Uterus (tissue), 2 donors: ENCODE measurements at regions not wholly inside any gene's neighbourhood (a gene's known extent, or its start where the extent isn't known, plus 50 kb on each side); places are given as distances from the start of the nearest gene placed in this dataset.

ENCODE experiments used
- POLR2A ChIP-seq, 2 donors: fragments of 450-650 bp; IDR thresholded peaks; one replicate each; pipeline ENCODE4 v1.6.1; 2016; ENCODE audit warnings: antibody characterized with exemption in 2 of 2, mild to moderate bottlenecking in 1 of 2, moderate library complexity in 1 of 2
- TF ChIP-seq, protein P1 (sequence below), 4 experiments: fragments of 200-600 bp in 2 of 4; fragments of 450-650 bp in 2 of 4; sonication (generic) in 2 of 4; IDR thresholded peaks; one replicate each; pipeline ENCODE4 v1.5.1; 2016 to 2019; ENCODE audit warnings: antibody characterized with exemption in 4 of 4, mild to moderate bottlenecking in 2 of 4, moderate library complexity in 1 of 4

- TF ChIP-seq, protein P1, sequence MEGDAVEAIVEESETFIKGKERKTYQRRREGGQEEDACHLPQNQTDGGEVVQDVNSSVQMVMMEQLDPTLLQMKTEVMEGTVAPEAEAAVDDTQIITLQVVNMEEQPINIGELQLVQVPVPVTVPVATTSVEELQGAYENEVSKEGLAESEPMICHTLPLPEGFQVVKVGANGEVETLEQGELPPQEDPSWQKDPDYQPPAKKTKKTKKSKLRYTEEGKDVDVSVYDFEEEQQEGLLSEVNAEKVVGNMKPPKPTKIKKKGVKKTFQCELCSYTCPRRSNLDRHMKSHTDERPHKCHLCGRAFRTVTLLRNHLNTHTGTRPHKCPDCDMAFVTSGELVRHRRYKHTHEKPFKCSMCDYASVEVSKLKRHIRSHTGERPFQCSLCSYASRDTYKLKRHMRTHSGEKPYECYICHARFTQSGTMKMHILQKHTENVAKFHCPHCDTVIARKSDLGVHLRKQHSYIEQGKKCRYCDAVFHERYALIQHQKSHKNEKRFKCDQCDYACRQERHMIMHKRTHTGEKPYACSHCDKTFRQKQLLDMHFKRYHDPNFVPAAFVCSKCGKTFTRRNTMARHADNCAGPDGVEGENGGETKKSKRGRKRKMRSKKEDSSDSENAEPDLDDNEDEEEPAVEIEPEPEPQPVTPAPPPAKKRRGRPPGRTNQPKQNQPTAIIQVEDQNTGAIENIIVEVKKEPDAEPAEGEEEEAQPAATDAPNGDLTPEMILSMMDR (IDR thresholded peaks at IDR 0.05) = no peak
- TF ChIP-seq POLR2A (IDR thresholded peaks at IDR 0.05) = no peak
Observed at GRCh38 chr22:48906216-48906835, 921.3 kb downstream of the BRD1 start.
